Endodermal cell (in vitro differentiated cells): ENCODE measurements at regions not wholly inside any gene's neighbourhood (a gene's known extent, or its start where the extent isn't known, plus 50 kb on each side); places are given as distances from the start of the nearest gene placed in this dataset.

ENCODE experiments used
- DNase-seq: peaks from one replicate; pipeline ENCODE4 v3.0.0-alpha.2; 2017
- H3K27ac ChIP-seq: 2 replicates; pipeline ENCODE4 v1.5.1; 2013; ENCODE audit warnings: mild to moderate bottlenecking, low read depth, low read length, moderate library complexity
- H3K27me3 ChIP-seq: 2 replicates; pipeline ENCODE4 v1.6.1; 2013; ENCODE audit warnings: mild to moderate bottlenecking, low read length, moderate library complexity; ENCODE audit not compliant: insufficient read depth, control insufficient read depth, poor library complexity, severe bottlenecking
- H3K36me3 ChIP-seq: 2 replicates; pipeline ENCODE4 v1.7.0; 2013; ENCODE audit warnings: mild to moderate bottlenecking, low read length, moderate library complexity; ENCODE audit not compliant: control insufficient read depth, insufficient read depth
- H3K4me1 ChIP-seq: one replicate; pipeline ENCODE4 v1.7.0; 2013; ENCODE audit warnings: low read length; ENCODE audit not compliant: control insufficient read depth, insufficient read depth
- H3K4me3 ChIP-seq: 2 replicates; pipeline ENCODE4 v1.5.1; 2013; ENCODE audit warnings: mild to moderate bottlenecking, low read length, moderate library complexity
- H3K9ac ChIP-seq: 2 replicates; pipeline ENCODE4 v1.6.1; 2013; ENCODE audit warnings: mild to moderate bottlenecking, low read length, moderate library complexity; ENCODE audit not compliant: poor library complexity, severe bottlenecking; ENCODE audit errors: extremely low read depth
- H3K9me3 ChIP-seq: 2 replicates; pipeline ENCODE4 v1.6.1; 2013; ENCODE audit warnings: mild to moderate bottlenecking, low read length, moderate library complexity; ENCODE audit not compliant: control insufficient read depth
- H3K27ac Mint-ChIP-seq: 2 replicates; pipeline ENCODE4 v1.8.0; 2020; ENCODE audit warnings: mixed read lengths
- H3K27me3 Mint-ChIP-seq: 2 replicates; pipeline ENCODE4 v1.8.0; 2021; ENCODE audit warnings: mild to moderate bottlenecking, mixed read lengths; ENCODE audit not compliant: insufficient read depth
- H3K36me3 Mint-ChIP-seq: 2 replicates; pipeline ENCODE4 v1.8.0; 2020; ENCODE audit warnings: low read depth, mixed read lengths
- H3K4me1 Mint-ChIP-seq: 2 replicates; pipeline ENCODE4 v1.8.0; 2020; ENCODE audit warnings: mixed read lengths
- H3K4me3 Mint-ChIP-seq: 2 replicates; pipeline ENCODE4 v1.8.0; 2020; ENCODE audit warnings: mild to moderate bottlenecking, moderate library complexity, mixed read lengths
- H3K9me3 Mint-ChIP-seq: 2 replicates; pipeline ENCODE4 v1.8.0; 2020; ENCODE audit warnings: mild to moderate bottlenecking, mixed read lengths
- WGBS, 2 experiments: methylation state at CpG; one replicate each; pipeline versions ENCODE4 v1.1.5 to v1.1.7; 2013; ENCODE audit warnings: missing lambda C conversion rate in 2 of 2, mixed read lengths in 1 of 2; ENCODE audit not compliant: insufficient coverage in 1 of 2, insufficient read length in 1 of 2; 5-methylcytosine and 5-hydroxymethylcytosine counted together
- TF ChIP-seq, protein P1 (sequence below): fragments of 200-600 bp; sonication (generic); conservative IDR thresholded peaks from 2 replicates; pipeline ENCODE4 v1.5.0; 2021; ENCODE audit warnings: antibody characterized with exemption, mild to moderate bottlenecking

GRCh38 chr1:104466068-104466467 is 716.4 kb downstream of the AMY1C start:
- H3K4me3 ChIP-seq = no peak overlapping the region
- peaks cover 28% of the 10 kb centered on the region for H3K9me3 ChIP-seq
- H3K4me3 Mint-ChIP-seq = no peak overlapping the region
- H3K36me3 ChIP-seq = no peaks in the 10 kb centered on the region
- H3K9ac ChIP-seq = no peak overlapping the region
- H3K27me3 ChIP-seq = no peaks in the 10 kb centered on the region
- peaks cover 64% of the 10 kb centered on the region for H3K9me3 Mint-ChIP-seq
- no peak overlapping the region for H3K27ac ChIP-seq
- peaks cover 3% of the 10 kb centered on the region for H3K27me3 Mint-ChIP-seq
- no peak for DNase-seq
- 93 to 95% methylated on average over 3 to 8 of the region's 8 CpGs for WGBS, 2 experiments
- no peaks in the 10 kb centered on the region for H3K4me1 ChIP-seq
- TF ChIP-seq, protein P1, sequence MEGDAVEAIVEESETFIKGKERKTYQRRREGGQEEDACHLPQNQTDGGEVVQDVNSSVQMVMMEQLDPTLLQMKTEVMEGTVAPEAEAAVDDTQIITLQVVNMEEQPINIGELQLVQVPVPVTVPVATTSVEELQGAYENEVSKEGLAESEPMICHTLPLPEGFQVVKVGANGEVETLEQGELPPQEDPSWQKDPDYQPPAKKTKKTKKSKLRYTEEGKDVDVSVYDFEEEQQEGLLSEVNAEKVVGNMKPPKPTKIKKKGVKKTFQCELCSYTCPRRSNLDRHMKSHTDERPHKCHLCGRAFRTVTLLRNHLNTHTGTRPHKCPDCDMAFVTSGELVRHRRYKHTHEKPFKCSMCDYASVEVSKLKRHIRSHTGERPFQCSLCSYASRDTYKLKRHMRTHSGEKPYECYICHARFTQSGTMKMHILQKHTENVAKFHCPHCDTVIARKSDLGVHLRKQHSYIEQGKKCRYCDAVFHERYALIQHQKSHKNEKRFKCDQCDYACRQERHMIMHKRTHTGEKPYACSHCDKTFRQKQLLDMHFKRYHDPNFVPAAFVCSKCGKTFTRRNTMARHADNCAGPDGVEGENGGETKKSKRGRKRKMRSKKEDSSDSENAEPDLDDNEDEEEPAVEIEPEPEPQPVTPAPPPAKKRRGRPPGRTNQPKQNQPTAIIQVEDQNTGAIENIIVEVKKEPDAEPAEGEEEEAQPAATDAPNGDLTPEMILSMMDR = no peak
- H3K4me1 Mint-ChIP-seq = no peaks in the 10 kb centered on the region
- no peaks in the 10 kb centered on the region for H3K36me3 Mint-ChIP-seq
- no peak overlapping the region for H3K27ac Mint-ChIP-seq

- WGBS, 2 experiments = 93 to 100% methylated on average over 1 to 5 of the region's 5 CpGs
- H3K27ac ChIP-seq = no peak overlapping the region
- no peak overlapping the region for H3K4me3 Mint-ChIP-seq
- H3K36me3 ChIP-seq = no peaks in the 10 kb centered on the region
- TF ChIP-seq, protein P1 = no peak
- peaks cover 52% of the 10 kb centered on the region for H3K9me3 Mint-ChIP-seq
- H3K4me1 Mint-ChIP-seq = no peaks in the 10 kb centered on the region
- no peaks in the 10 kb centered on the region for H3K36me3 Mint-ChIP-seq
- H3K4me1 ChIP-seq = no peaks in the 10 kb centered on the region
- no peak overlapping the region for H3K27ac Mint-ChIP-seq
- H3K9me3 ChIP-seq = peaks cover 26% of the 10 kb centered on the region
- peaks cover 3% of the 10 kb centered on the region for H3K27me3 Mint-ChIP-seq
- H3K27me3 ChIP-seq = no peaks in the 10 kb centered on the region
- DNase-seq = no peak
- H3K9ac ChIP-seq = no peak overlapping the region
- H3K4me3 ChIP-seq = no peak overlapping the region
These were observed 717.9 kb downstream of the AMY1C start for GRCh38 chr1:104467590-104467989.

GRCh38 chr1:104468282-104468681 is 718.6 kb downstream of the AMY1C start:
- WGBS, 2 experiments = 91 to 100% methylated on average over 3 to 4 of the region's 4 CpGs
- no peak overlapping the region for H3K27ac Mint-ChIP-seq
- Histone ChIP-seq H3K4me1 (no peaks in the 10 kb centered on the region), H3K9me3 (peaks cover 26% of the 10 kb centered on the region), H3K4me3 (no peak overlapping the region), H3K27me3 (no peaks in the 10 kb centered on the region), H3K36me3 (no peaks in the 10 kb centered on the region), H3K27ac (no peak overlapping the region), H3K9ac (no peak overlapping the region)
- no peaks in the 10 kb centered on the region for H3K36me3 Mint-ChIP-seq
- no peak overlapping the region for H3K4me3 Mint-ChIP-seq
- peaks cover 46% of the 10 kb centered on the region for H3K9me3 Mint-ChIP-seq
- no peak for DNase-seq
- no peaks in the 10 kb centered on the region for H3K4me1 Mint-ChIP-seq
- peaks cover 3% of the 10 kb centered on the region for H3K27me3 Mint-ChIP-seq
- TF ChIP-seq, protein P1 = no peak
